Neural cell (in vitro differentiated cells): ENCODE measurements at regions not wholly inside any gene's neighbourhood (a gene's known extent, or its start where the extent isn't known, plus 50 kb on each side); places are given as distances from the start of the nearest gene placed in this dataset.

Experiments used
- H2AFZ ChIP-seq: fragments of 200-600, 300-800 bp; sonication (generic), shearing (Covaris generic); 2 replicates; pipeline ENCODE4 v1.6.0; 2014; ENCODE audit warnings: low read depth, mild to moderate bottlenecking, antibody characterized with exemption, low read length, moderate library complexity
- H3F3A ChIP-seq: fragments of 200-600 bp; shearing (Covaris generic); 2 replicates; pipeline ENCODE4 v1.6.1; 2016; ENCODE audit warnings: mild to moderate bottlenecking, moderate library complexity, mixed read lengths, antibody characterized with exemption, low read length; ENCODE audit not compliant: insufficient read depth, poor library complexity, severe bottlenecking
- H3K27ac ChIP-seq: fragments of 200-600, 300-800 bp; sonication (generic), shearing (Covaris generic); 2 replicates; pipeline ENCODE4 v1.5.1; 2014; ENCODE audit warnings: mild to moderate bottlenecking, low read length, moderate library complexity
- H3K27me3 ChIP-seq: fragments of 300-800, 200-600 bp; sonication (generic), shearing (Covaris generic); 2 replicates; pipeline ENCODE4 v1.6.0; 2014; ENCODE audit warnings: mild to moderate bottlenecking, low read depth, low read length, moderate library complexity; ENCODE audit not compliant: insufficient read depth
- H3K36me3 ChIP-seq: fragments of 300-800, 200-600 bp; sonication (generic), shearing (Covaris generic); 2 replicates; pipeline ENCODE4 v1.5.1; 2014; ENCODE audit warnings: mild to moderate bottlenecking, antibody characterized with exemption, low read length, moderate library complexity; ENCODE audit not compliant: insufficient read depth
- H3K4me2 ChIP-seq: fragments of 300-800, 200-600 bp; sonication (generic), shearing (Covaris generic); 2 replicates; pipeline ENCODE4 v1.6.0; 2014; ENCODE audit warnings: mild to moderate bottlenecking, low read length
- H3K4me3 ChIP-seq: fragments of 300-800, 200-600 bp; sonication (generic), shearing (Covaris generic); 2 replicates; pipeline ENCODE4 v1.5.1; 2014; ENCODE audit warnings: mild to moderate bottlenecking, low read length, moderate library complexity
- H3K79me2 ChIP-seq: fragments of 200-600 bp; shearing (Covaris generic); replicated peaks from 2 replicates; pipeline ENCODE4 v1.6.0; 2014; ENCODE audit warnings: mild to moderate bottlenecking, low read length, moderate library complexity; ENCODE audit not compliant: insufficient read depth
- H3K9ac ChIP-seq: fragments of 300-800, 200-600 bp; sonication (generic), shearing (Covaris generic); 2 replicates; pipeline ENCODE4 v1.6.1; 2016; ENCODE audit warnings: mild to moderate bottlenecking, low read length, mixed read lengths
- H3K9me2 ChIP-seq: fragments of 200-600 bp; shearing (Covaris generic); 2 replicates; pipeline ENCODE4 v1.6.1; 2016; ENCODE audit warnings: mild to moderate bottlenecking, low read length, mixed read lengths; ENCODE audit not compliant: insufficient read depth
- H3K9me3 ChIP-seq: fragments of 200-600, 300-800 bp; sonication (generic), shearing (Covaris generic); 2 replicates; pipeline ENCODE4 v1.6.1; 2016; ENCODE audit warnings: mild to moderate bottlenecking, mixed run types, low read length, moderate library complexity, mixed read lengths
- H4K20me1 ChIP-seq: fragments of 200-600 bp; shearing (Covaris generic); 2 replicates; pipeline ENCODE4 v1.6.1; 2016; ENCODE audit warnings: mild to moderate bottlenecking, mixed run types; ENCODE audit not compliant: insufficient read depth
- EP300 ChIP-seq: fragments of 450-650 bp; conservative IDR thresholded peaks from 2 replicates; pipeline ENCODE4 v1.6.1; 2014; ENCODE audit warnings: antibody characterized with exemption, mild to moderate bottlenecking, moderate library complexity; ENCODE audit not compliant: poor library complexity, severe bottlenecking
- EZH2 ChIP-seq: fragments of 200-600, 300-800 bp; shearing (Covaris generic), sonication (generic); IDR thresholded peaks from 2 replicates; pipeline ENCODE4 v1.6.1; 2014; ENCODE audit warnings: antibody characterized with exemption, low read length, borderline replicate concordance, mild to moderate bottlenecking; ENCODE audit not compliant: insufficient read depth, poor library complexity, severe bottlenecking
- MXI1 ChIP-seq: fragments of 450-650 bp; conservative IDR thresholded peaks from 2 replicates; pipeline ENCODE4 v1.6.1; 2014; ENCODE audit warnings: antibody characterized with exemption, mild to moderate bottlenecking; ENCODE audit not compliant: poor library complexity, severe bottlenecking
- POLR2AphosphoS5 ChIP-seq: IDR thresholded peaks from 2 replicates; pipeline ENCODE4 v1.6.1; 2012
- RAD21 ChIP-seq: fragments of 450-650 bp; conservative IDR thresholded peaks from 2 replicates; pipeline ENCODE4 v1.6.1; 2014; ENCODE audit warnings: antibody characterized with exemption, mild to moderate bottlenecking, moderate library complexity
- SMC3 ChIP-seq: fragments of 450-650 bp; conservative IDR thresholded peaks from 2 replicates; pipeline ENCODE4 v1.6.1; 2014; ENCODE audit warnings: antibody characterized with exemption, mild to moderate bottlenecking, moderate library complexity; ENCODE audit not compliant: poor library complexity
- TAF1 ChIP-seq: IDR thresholded peaks from 2 replicates; pipeline ENCODE4 v1.6.1; 2012; ENCODE audit warnings: low read depth
- TF ChIP-seq, protein P1 (sequence below): fragments of 450-650 bp; IDR thresholded peaks from 2 replicates; pipeline ENCODE4 v1.5.1; 2014; ENCODE audit warnings: antibody characterized with exemption, mild to moderate bottlenecking, moderate library complexity; ENCODE audit not compliant: poor library complexity, severe bottlenecking
- TF ChIP-seq, protein P2 (sequence below): IDR thresholded peaks from 2 replicates; pipeline ENCODE4 v1.6.1; 2012; ENCODE audit warnings: borderline replicate concordance

DNA sequence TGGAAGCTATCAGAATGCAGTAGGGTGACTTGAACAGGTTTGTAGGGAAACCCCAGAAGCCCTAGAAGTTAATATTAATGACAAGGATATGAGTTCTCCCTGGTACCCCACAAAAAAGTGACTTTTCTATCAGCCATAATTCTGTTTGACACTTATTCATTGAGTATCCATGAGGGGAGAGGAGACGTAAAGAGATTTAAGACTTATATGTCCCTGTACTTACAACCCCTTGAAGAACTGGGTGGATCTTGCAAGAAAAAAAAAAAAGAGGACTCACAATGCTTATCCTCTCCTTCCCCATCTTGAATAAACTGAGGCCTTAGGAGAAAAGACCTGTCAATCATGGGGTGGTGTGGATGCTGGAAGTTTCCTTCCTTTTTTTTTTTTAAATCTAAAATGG, 203.5 kb downstream of the CBLN1 start:
- no peaks in the 10 kb centered on the region for H3K9me2 ChIP-seq
- no peak overlapping the region for H3K4me3 ChIP-seq
- no peaks in the 10 kb centered on the region for H3K79me2 ChIP-seq
- no peaks in the 10 kb centered on the region for H3K27me3 ChIP-seq
- no peaks in the 10 kb centered on the region for H4K20me1 ChIP-seq
- no peak overlapping the region for H3K9ac ChIP-seq
- no peak overlapping the region for H2AFZ ChIP-seq
- TF ChIP-seq POLR2AphosphoS5 (no peak), EZH2 (no peak), RAD21 (no peak), TAF1 (no peak), SMC3 (no peak), EP300 (no peak), MXI1 (no peak)
- TF ChIP-seq, protein P1, sequence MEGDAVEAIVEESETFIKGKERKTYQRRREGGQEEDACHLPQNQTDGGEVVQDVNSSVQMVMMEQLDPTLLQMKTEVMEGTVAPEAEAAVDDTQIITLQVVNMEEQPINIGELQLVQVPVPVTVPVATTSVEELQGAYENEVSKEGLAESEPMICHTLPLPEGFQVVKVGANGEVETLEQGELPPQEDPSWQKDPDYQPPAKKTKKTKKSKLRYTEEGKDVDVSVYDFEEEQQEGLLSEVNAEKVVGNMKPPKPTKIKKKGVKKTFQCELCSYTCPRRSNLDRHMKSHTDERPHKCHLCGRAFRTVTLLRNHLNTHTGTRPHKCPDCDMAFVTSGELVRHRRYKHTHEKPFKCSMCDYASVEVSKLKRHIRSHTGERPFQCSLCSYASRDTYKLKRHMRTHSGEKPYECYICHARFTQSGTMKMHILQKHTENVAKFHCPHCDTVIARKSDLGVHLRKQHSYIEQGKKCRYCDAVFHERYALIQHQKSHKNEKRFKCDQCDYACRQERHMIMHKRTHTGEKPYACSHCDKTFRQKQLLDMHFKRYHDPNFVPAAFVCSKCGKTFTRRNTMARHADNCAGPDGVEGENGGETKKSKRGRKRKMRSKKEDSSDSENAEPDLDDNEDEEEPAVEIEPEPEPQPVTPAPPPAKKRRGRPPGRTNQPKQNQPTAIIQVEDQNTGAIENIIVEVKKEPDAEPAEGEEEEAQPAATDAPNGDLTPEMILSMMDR = no peak
- TF ChIP-seq, protein P2, sequence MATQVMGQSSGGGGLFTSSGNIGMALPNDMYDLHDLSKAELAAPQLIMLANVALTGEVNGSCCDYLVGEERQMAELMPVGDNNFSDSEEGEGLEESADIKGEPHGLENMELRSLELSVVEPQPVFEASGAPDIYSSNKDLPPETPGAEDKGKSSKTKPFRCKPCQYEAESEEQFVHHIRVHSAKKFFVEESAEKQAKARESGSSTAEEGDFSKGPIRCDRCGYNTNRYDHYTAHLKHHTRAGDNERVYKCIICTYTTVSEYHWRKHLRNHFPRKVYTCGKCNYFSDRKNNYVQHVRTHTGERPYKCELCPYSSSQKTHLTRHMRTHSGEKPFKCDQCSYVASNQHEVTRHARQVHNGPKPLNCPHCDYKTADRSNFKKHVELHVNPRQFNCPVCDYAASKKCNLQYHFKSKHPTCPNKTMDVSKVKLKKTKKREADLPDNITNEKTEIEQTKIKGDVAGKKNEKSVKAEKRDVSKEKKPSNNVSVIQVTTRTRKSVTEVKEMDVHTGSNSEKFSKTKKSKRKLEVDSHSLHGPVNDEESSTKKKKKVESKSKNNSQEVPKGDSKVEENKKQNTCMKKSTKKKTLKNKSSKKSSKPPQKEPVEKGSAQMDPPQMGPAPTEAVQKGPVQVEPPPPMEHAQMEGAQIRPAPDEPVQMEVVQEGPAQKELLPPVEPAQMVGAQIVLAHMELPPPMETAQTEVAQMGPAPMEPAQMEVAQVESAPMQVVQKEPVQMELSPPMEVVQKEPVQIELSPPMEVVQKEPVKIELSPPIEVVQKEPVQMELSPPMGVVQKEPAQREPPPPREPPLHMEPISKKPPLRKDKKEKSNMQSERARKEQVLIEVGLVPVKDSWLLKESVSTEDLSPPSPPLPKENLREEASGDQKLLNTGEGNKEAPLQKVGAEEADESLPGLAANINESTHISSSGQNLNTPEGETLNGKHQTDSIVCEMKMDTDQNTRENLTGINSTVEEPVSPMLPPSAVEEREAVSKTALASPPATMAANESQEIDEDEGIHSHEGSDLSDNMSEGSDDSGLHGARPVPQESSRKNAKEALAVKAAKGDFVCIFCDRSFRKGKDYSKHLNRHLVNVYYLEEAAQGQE = no peak
- H3K36me3 ChIP-seq = no peaks in the 10 kb centered on the region
- H3F3A ChIP-seq = no peaks in the 10 kb centered on the region
- H3K4me2 ChIP-seq = no peak overlapping the region
- H3K9me3 ChIP-seq = no peaks in the 10 kb centered on the region
- H3K27ac ChIP-seq = no peak overlapping the region

DNA sequence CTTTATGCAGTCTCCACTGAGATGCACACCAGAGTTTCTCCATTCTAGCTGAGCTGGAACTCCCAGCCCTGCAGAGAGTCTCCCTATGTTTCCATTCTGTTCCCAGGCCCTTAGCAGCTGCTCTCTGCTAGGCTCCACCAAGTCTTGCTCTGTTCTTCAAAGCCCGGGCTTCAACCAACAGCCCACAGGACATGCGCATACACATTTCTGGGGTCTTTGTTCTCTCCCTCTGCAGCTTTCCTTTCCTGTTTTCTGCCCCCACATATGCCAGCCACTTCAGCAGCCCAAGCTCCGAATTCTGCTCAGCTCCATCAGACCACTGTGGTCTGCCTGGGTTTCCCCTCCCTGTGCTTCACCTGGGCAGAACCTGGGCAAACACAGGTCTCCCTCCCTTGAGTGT, 205.9 kb downstream of the CBLN1 start:
- H3K79me2 ChIP-seq = no peaks in the 10 kb centered on the region
- no peak overlapping the region for H3K4me3 ChIP-seq

More for the DNA sequence above, 205.9 kb downstream of the CBLN1 start:
- Histone ChIP-seq H3K36me3 (no peaks in the 10 kb centered on the region), H3K9me3 (no peaks in the 10 kb centered on the region), H3K27me3 (no peaks in the 10 kb centered on the region), H4K20me1 (no peaks in the 10 kb centered on the region), H3K9me2 (no peaks in the 10 kb centered on the region), H3K9ac (no peak overlapping the region), H3K4me2 (no peak overlapping the region), H3K27ac (no peak overlapping the region), H2AFZ (no peak overlapping the region), H3F3A (no peaks in the 10 kb centered on the region)
- TF ChIP-seq TAF1 = no peak
- TF ChIP-seq RAD21 = no peak
- TF ChIP-seq, protein P2 = no peak
- TF ChIP-seq SMC3 = no peak
- TF ChIP-seq, protein P1 = no peak
- no peak for TF ChIP-seq EZH2
- TF ChIP-seq MXI1 = no peak
- TF ChIP-seq POLR2AphosphoS5 = no peak
- TF ChIP-seq EP300 = no peak
